ACC112 (cell line): ENCODE measurements at regions not wholly inside any gene's neighbourhood (a gene's known extent, or its start where the extent isn't known, plus 50 kb on each side); places are given as distances from the start of the nearest gene placed in this dataset.

Experiments
- H2AFZ ChIP-seq: fragments of 200-600 bp; sonication (generic); one replicate; pipeline ENCODE4 v1.6.0; 2017; ENCODE audit warnings: antibody characterized with exemption, low read length; ENCODE audit not compliant: unreplicated experiment
- H3K27ac ChIP-seq: fragments of 200-600 bp; sonication (generic); 2 replicates; pipeline ENCODE4 v1.5.1; 2014; ENCODE audit warnings: low read depth, mild to moderate bottlenecking, antibody characterized with exemption, low read length, moderate library complexity
- H3K27me3 ChIP-seq: fragments of 200-600 bp; sonication (generic); 2 replicates; pipeline ENCODE4 v1.6.1; 2014; ENCODE audit warnings: mild to moderate bottlenecking, antibody characterized with exemption, low read length, moderate library complexity, mixed read lengths; ENCODE audit not compliant: insufficient read depth
- H3K36me3 ChIP-seq: fragments of 200-600 bp; sonication (generic); 2 replicates; pipeline ENCODE4 v1.6.1; 2016; ENCODE audit warnings: mild to moderate bottlenecking, antibody characterized with exemption, low read length, moderate library complexity, mixed read lengths; ENCODE audit not compliant: insufficient read depth
- H3K4me1 ChIP-seq: fragments of 200-600 bp; sonication (generic); one replicate; pipeline ENCODE4 v1.6.1; 2016; ENCODE audit warnings: low read length, mixed read lengths; ENCODE audit not compliant: insufficient read depth, unreplicated experiment, control insufficient read depth
- H3K4me3 ChIP-seq: fragments of 200-600 bp; sonication (generic); 2 replicates; pipeline ENCODE4 v1.5.1; 2014; ENCODE audit warnings: mild to moderate bottlenecking, low read depth, low read length
- H3K79me2 ChIP-seq: fragments of 200-600 bp; sonication (generic); one replicate; pipeline ENCODE4 v1.6.0; 2016; ENCODE audit warnings: low read length; ENCODE audit not compliant: control insufficient read depth, unreplicated experiment, insufficient read depth

DNA sequence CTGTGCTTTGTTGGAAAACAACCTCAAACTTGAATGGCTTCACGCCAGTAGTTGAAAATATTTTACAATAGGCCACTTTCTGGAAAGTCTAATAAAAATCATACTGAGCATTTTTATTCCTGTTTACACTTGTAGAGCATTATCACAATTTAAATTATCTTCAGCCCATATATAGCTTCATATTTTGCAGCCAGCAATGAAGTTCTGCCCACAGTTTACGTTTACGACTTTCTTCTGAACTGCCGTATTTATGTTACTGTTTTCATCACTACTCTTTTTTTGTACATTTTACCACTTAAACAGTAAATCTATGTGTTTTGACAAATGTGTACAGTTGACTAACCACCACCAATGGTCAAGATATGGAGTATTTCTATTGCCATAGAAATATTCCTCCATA lies 86.2 kb downstream of the COPS8 start:
- H3K27me3 ChIP-seq = no peaks in the 10 kb centered on the region
- peak overlapping the region; percentile 66 for H2AFZ ChIP-seq
- no peaks in the 10 kb centered on the region for H3K79me2 ChIP-seq
- peak overlapping the region; percentile 41; the same call in 1 of the 2 replicates for H3K4me3 ChIP-seq
- H3K27ac ChIP-seq = peak overlapping the region; percentile 91
- H3K4me1 ChIP-seq = peaks cover 27% of the 10 kb centered on the region
- peaks cover 12% of the 10 kb centered on the region for H3K36me3 ChIP-seq

DNA sequence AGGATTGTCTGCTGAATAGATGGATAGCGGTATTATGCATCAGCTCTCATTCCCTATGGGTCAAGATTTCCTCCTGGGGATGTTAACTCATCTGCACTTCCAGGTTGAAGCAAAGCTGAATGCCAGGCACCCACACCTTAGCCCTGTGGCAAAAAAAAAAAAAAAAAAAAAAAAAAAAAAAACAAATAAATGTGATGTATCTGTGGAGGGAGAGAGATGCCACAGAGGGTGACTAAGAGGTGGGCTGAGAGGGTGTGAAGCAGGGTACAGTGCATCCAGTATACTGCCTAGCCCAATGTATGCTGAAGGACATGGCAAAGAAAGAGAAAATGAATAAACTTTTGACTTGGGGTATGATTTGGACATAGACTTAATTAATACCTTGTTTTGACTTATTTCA lies 91.4 kb downstream of the COPS8 start:
- H3K4me1 ChIP-seq = peaks cover 60% of the 10 kb centered on the region
- peaks cover 5% of the 10 kb centered on the region for H3K36me3 ChIP-seq
- H3K27ac ChIP-seq = peak overlapping the region; percentile 98
- no peaks in the 10 kb centered on the region for H3K79me2 ChIP-seq
- no peak overlapping the region for H3K4me3 ChIP-seq
- no peaks in the 10 kb centered on the region for H3K27me3 ChIP-seq
- no peak overlapping the region for H2AFZ ChIP-seq

DNA sequence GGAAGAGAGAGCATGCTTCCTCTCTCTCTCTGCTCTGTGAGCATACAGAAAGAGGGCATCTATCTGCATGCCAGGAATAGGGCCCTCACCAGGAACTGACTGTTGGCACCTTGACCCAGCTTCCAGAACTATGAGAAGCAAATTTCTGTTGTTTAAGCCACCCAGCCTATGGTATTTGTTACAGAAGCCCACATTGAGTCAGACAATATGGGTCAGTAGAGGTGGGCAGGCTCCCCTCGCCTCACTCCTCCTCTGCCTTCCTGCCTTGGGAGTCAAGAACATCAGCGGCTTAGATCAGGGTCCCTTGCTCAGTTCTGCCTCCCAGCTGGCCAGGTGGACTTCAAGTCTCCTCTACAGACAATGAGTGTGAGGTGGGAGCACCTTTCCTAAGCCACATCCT lies 92.3 kb downstream of the COPS8 start:
- Histone ChIP-seq H3K36me3 (peaks cover 5% of the 10 kb centered on the region), H3K4me3 (no peak overlapping the region), H3K4me1 (peaks cover 62% of the 10 kb centered on the region), H3K27me3 (no peaks in the 10 kb centered on the region), H3K27ac (peak overlapping the region; percentile 98), H3K79me2 (no peaks in the 10 kb centered on the region), H2AFZ (no peak overlapping the region)

DNA sequence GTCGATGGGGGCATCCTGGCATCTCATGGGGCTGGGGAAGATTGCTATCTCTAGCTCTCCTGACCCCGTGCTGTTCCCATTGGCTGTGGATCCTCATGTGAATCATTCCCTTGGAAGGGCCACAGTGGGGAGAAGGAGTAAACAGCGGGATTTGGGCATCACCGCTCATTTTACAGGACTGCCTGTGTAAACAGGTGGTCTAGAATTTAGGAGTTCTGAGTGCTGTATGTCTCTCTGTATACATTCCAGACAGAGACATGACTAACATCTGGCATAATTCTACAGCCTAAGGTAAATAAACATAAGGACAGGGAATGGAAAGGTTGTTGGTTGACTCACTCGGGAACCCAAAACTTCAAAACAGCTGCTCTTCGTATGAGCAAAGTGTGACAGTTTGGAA lies 92.7 kb downstream of the COPS8 start:
- Histone ChIP-seq H3K27me3 (no peaks in the 10 kb centered on the region), H3K79me2 (no peaks in the 10 kb centered on the region), H3K36me3 (peaks cover 5% of the 10 kb centered on the region), H2AFZ (no peak overlapping the region), H3K27ac (peak overlapping the region; percentile 98), H3K4me1 (peaks cover 67% of the 10 kb centered on the region), H3K4me3 (no peak overlapping the region)

DNA sequence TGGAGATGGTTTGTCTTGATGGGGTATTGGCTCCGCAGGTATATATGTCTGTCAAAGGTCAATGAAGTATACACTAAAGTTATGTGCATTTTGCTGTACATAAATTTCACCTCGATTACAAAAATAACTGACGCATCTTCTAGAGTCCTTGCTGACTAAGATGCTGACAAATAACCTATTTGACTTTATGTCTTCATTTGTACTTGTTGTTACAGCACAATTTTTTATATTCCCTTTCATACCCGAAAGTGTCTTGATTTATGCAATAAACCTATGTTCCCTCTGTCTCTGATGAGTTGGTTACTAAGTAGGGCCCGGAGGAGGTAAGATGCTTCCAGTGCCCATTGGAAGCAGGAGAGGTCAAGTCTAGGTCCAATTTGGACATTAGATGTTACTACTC lies 93.5 kb downstream of the COPS8 start:
- Histone ChIP-seq H3K27me3 (no peaks in the 10 kb centered on the region), H2AFZ (no peak overlapping the region), H3K4me1 (peaks cover 73% of the 10 kb centered on the region)

DNA sequence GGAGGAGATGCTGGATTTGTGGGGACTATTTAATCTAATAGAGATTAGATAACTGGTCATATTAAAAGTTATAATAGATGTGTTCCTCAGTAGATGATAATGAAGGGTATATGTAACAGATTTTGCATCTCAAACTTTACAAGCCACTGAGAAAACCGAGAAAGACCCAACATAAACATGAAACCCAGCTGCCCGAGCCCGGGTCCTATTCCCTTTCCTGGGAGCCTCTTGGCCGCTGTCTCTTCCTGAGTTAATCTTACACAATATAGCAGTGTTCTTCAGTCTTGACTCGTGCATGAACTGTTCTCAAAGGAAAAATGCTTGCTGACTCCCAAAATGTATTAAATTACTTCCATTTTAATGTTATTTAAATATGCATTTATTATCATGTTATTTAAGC lies 94.5 kb downstream of the COPS8 start:
- Histone ChIP-seq H2AFZ (no peak overlapping the region), H3K4me1 (peaks cover 83% of the 10 kb centered on the region)

More for the DNA sequence above, 93.5 kb downstream of the COPS8 start:
- no peak overlapping the region for H3K4me3 ChIP-seq
- no peaks in the 10 kb centered on the region; the same call in 1 of the 2 replicates for H3K36me3 ChIP-seq
- no peaks in the 10 kb centered on the region for H3K79me2 ChIP-seq
- peak overlapping the region; percentile 98 for H3K27ac ChIP-seq

DNA sequence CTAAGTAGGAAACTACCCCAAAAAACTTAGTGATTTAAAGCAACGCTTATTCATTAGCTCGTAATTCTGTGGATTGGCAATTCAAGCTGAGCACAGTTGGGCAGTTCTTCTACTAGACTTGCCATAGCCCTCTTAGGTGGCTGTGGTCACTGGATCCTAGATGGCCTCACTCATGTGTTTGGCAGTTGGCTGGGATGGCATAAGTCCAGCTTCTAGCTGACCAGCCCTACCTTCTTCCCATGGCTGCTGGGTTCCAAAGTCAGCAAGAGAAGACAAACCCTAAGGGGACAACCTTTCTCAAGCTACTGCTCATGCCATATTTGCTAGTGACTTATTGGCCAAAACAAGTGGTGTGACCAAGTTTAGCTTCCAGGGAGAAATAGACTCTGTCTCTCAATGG lies 95.3 kb downstream of the COPS8 start:
- Histone ChIP-seq H3K4me1 (peaks cover 88% of the 10 kb centered on the region), H2AFZ (no peak overlapping the region), H3K79me2 (no peaks in the 10 kb centered on the region), H3K36me3 (no peaks in the 10 kb centered on the region), H3K27ac (peak overlapping the region; percentile 98), H3K4me3 (no peak overlapping the region), H3K27me3 (no peaks in the 10 kb centered on the region)

More for the DNA sequence above, 94.5 kb downstream of the COPS8 start:
- Histone ChIP-seq H3K79me2 (no peaks in the 10 kb centered on the region), H3K36me3 (no peaks in the 10 kb centered on the region), H3K4me3 (no peak overlapping the region), H3K27ac (peak overlapping the region; percentile 98), H3K27me3 (no peaks in the 10 kb centered on the region)

DNA sequence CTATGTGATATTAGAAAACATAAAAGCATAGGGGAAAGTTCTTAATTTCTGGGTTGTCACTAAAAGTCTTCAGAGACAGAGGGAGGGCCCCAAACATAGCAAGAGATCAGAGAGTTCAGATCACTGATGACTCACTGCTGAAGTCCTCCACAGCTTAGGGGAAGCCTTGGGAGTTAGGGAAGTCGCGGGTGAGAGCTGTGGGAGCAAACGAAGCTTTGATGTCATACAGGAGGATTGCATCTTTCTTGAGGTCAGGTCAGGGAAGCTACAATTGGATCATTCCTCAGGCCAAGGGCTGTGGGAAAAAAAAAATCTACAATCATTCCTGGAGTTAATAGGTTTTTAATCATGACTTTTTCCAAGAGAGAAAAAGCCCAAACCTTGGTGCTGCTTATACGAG lies 96.2 kb downstream of the COPS8 start:
- H3K4me1 ChIP-seq = peaks cover 83% of the 10 kb centered on the region
- H3K27ac ChIP-seq = peak overlapping the region; percentile 98
- H3K36me3 ChIP-seq = no peaks in the 10 kb centered on the region
- H3K4me3 ChIP-seq = peak overlapping the region; percentile 41; the same call in 1 of the 2 replicates
- H3K79me2 ChIP-seq = no peaks in the 10 kb centered on the region
- H3K27me3 ChIP-seq = no peaks in the 10 kb centered on the region
- H2AFZ ChIP-seq = no peak overlapping the region

DNA sequence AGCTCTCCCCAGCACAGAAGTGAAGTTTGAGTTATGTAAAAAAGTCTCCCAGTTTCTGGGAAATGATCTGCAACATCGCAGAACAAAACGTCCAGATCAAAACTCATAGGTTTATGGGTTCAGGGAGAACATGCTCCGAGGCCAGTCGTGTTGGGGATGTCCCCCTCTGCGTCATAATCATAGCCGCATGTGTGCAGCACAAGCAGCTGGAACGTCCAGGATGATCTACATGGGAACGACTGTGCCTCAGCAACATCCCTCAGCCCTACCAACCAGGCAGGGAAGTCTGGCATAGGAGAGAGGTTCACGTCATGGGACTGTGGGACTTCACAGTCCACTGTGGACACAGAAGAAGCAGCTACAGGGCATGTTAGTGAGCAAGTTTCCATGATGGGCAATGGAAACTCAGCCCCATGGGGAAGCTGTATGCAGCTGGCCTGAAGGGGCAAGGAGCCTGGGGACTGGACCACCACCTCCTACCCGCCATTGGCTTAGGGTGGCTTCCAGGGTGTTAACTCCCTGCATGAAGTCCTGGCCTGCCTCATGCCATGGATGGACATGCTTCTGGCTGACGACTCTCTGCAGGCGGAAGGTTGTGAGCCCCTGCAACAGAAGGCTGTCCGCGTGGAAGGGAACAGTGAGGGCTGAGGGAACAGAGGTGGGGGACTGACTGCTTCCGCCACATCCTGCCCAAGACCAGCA lies 96.9 kb downstream of the COPS8 start:
- H3K27ac ChIP-seq = peak overlapping the region; percentile 98

DNA sequence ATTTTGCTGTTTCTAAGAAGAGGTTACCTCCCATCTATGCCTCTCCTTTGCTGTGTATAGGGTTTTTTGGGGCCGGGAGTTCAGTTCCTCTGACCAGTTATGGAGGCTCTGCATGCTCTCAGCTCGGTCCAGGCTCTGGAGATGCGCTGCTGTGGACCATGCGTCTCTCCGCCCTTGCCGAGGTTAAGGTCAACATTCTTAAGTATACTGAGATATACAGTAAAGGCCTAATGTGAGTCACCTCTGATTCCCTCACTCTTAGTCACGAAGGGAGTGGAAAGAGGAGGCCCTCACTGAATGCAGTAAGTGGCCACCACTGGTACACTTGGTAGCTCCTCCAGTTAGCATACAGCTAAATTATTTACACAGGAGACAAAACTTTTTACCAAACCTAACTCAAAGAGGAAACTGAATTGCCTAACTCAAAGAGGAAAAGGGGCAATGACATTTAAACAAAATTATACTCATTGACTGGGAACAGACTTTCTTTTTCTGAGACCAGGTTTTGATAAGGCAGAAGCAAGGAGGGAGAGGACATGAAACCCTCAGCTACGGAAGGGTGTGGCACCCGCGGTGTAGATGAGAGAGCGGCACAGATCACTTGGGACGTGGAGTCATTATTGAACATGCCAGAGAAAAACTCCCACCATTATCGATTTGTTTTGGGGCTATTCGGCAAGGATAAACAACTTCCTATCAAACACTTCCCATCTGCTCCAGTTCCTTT lies 98.7 kb downstream of the COPS8 start:
- peak overlapping the region; percentile 98 for H3K27ac ChIP-seq
- no peaks in the 10 kb centered on the region for H3K27me3 ChIP-seq
- H3K4me1 ChIP-seq = peaks cover 60% of the 10 kb centered on the region
- H2AFZ ChIP-seq = peak overlapping the region; percentile 27
- no peaks in the 10 kb centered on the region for H3K36me3 ChIP-seq
- H3K79me2 ChIP-seq = no peaks in the 10 kb centered on the region
- peak overlapping the region; percentile 35; the same call in 1 of the 2 replicates for H3K4me3 ChIP-seq

More for the DNA sequence above, 96.9 kb downstream of the COPS8 start:
- H3K36me3 ChIP-seq = no peaks in the 10 kb centered on the region
- no peaks in the 10 kb centered on the region for H3K79me2 ChIP-seq
- peaks cover 78% of the 10 kb centered on the region for H3K4me1 ChIP-seq
- H3K4me3 ChIP-seq = peak overlapping the region; percentile 41; the same call in 1 of the 2 replicates
- no peaks in the 10 kb centered on the region for H3K27me3 ChIP-seq
- no peak overlapping the region for H2AFZ ChIP-seq
